ENCODE measurements at regions not wholly inside any gene's neighbourhood (a gene's known extent, or its start where the extent isn't known, plus 50 kb on each side); places are given as distances from the start of the nearest gene placed in this dataset.

- H3K79me2 ChIP-seq (replicated peaks; ENCODE audit: insufficient read depth, low read length) = no peaks in the 10 kb centered on the region
- H2AFZ ChIP-seq (ENCODE audit: low read depth, low read length) = no peak overlapping the region
- H3F3A ChIP-seq (ENCODE audit: insufficient read depth, low read length, poor library complexity, severe bottlenecking) = no peaks in the 10 kb centered on the region
- H3K4me3 ChIP-seq (ENCODE audit: low read length) = no peak overlapping the region
- no peak overlapping the region for H3K27ac ChIP-seq (ENCODE audit: low read length)
- H3K9ac ChIP-seq (ENCODE audit: low read length) = no peak overlapping the region
- H3K4me2 ChIP-seq (ENCODE audit: low read length) = no peak overlapping the region
- TF ChIP-seq EP300 (conservative IDR thresholded peaks at IDR 0.05; ENCODE audit: poor library complexity, severe bottlenecking) (no peak), POLR2AphosphoS5 (IDR thresholded peaks at IDR 0.05) (no peak), SMC3 (conservative IDR thresholded peaks at IDR 0.05; ENCODE audit: poor library complexity) (no peak), REST (IDR thresholded peaks at IDR 0.05; ENCODE audit: borderline replicate concordance) (no peak), EZH2 (IDR thresholded peaks at IDR 0.05; ENCODE audit: borderline replicate concordance, insufficient read depth, low read length, poor library complexity, severe bottlenecking) (no peak), CTCF (IDR thresholded peaks at IDR 0.05; ENCODE audit: poor library complexity, severe bottlenecking) (no peak), TAF1 (IDR thresholded peaks at IDR 0.05; ENCODE audit: low read depth) (no peak), MXI1 (conservative IDR thresholded peaks at IDR 0.05; ENCODE audit: poor library complexity, severe bottlenecking) (no peak), RAD21 (conservative IDR thresholded peaks at IDR 0.05) (no peak)
- peaks cover 37% of the 10 kb centered on the region for H3K27me3 ChIP-seq (ENCODE audit: insufficient read depth, low read depth, low read length)
- no peaks in the 10 kb centered on the region for H3K36me3 ChIP-seq (ENCODE audit: insufficient read depth, low read length)
- H4K20me1 ChIP-seq (ENCODE audit: insufficient read depth) = no peaks in the 10 kb centered on the region
- H3K9me3 ChIP-seq (ENCODE audit: low read length) = no peaks in the 10 kb centered on the region
- no peaks in the 10 kb centered on the region for H3K9me2 ChIP-seq (ENCODE audit: insufficient read depth, low read length)
These were observed 410.0 kb upstream of the MKI67 start for GRCh38 chr10:128536259-128536658.

GRCh38 chr10:128537834-128538330 is 411.7 kb upstream of the MKI67 start:
- H3K27me3 ChIP-seq (ENCODE audit: insufficient read depth, low read depth, low read length) = peaks cover 53% of the 10 kb centered on the region

More at GRCh38 chr10:128537834-128538330, 411.7 kb upstream of the MKI67 start:
- no peaks in the 10 kb centered on the region for H4K20me1 ChIP-seq (ENCODE audit: insufficient read depth)
- H3F3A ChIP-seq (ENCODE audit: insufficient read depth, low read length, poor library complexity, severe bottlenecking) = no peaks in the 10 kb centered on the region
- H3K36me3 ChIP-seq (ENCODE audit: insufficient read depth, low read length) = no peaks in the 10 kb centered on the region
- no peak for TF ChIP-seq MXI1 (conservative IDR thresholded peaks at IDR 0.05; ENCODE audit: poor library complexity, severe bottlenecking)
- TF ChIP-seq CTCF (IDR thresholded peaks at IDR 0.05; ENCODE audit: poor library complexity, severe bottlenecking) = no peak
- TF ChIP-seq TAF1 (IDR thresholded peaks at IDR 0.05; ENCODE audit: low read depth) = no peak
- TF ChIP-seq REST (IDR thresholded peaks at IDR 0.05; ENCODE audit: borderline replicate concordance) = no peak
- no peak for TF ChIP-seq EZH2 (IDR thresholded peaks at IDR 0.05; ENCODE audit: borderline replicate concordance, insufficient read depth, low read length, poor library complexity, severe bottlenecking)
- no peak for TF ChIP-seq SMC3 (conservative IDR thresholded peaks at IDR 0.05; ENCODE audit: poor library complexity)
- TF ChIP-seq EP300 (conservative IDR thresholded peaks at IDR 0.05; ENCODE audit: poor library complexity, severe bottlenecking) = no peak
- TF ChIP-seq RAD21 (conservative IDR thresholded peaks at IDR 0.05) = no peak
- no peak for TF ChIP-seq POLR2AphosphoS5 (IDR thresholded peaks at IDR 0.05)
- no peak overlapping the region for H3K27ac ChIP-seq (ENCODE audit: low read length)
- no peaks in the 10 kb centered on the region for H3K9me3 ChIP-seq (ENCODE audit: low read length)
- no peak overlapping the region for H2AFZ ChIP-seq (ENCODE audit: low read depth, low read length)
- H3K4me2 ChIP-seq (ENCODE audit: low read length) = no peak overlapping the region
- H3K4me3 ChIP-seq (ENCODE audit: low read length) = no peak overlapping the region
- no peak overlapping the region for H3K9ac ChIP-seq (ENCODE audit: low read length)
- H3K9me2 ChIP-seq (ENCODE audit: insufficient read depth, low read length) = no peaks in the 10 kb centered on the region
- no peaks in the 10 kb centered on the region for H3K79me2 ChIP-seq (replicated peaks; ENCODE audit: insufficient read depth, low read length)
